Osteocyte (in vitro differentiated cells): ENCODE measurements at regions not wholly inside any gene's neighbourhood (a gene's known extent, or its start where the extent isn't known, plus 50 kb on each side); places are given as distances from the start of the nearest gene placed in this dataset.

Source experiments
- DNase-seq: peaks from one replicate; pipeline ENCODE4 v3.0.0; 2021; ENCODE audit warnings: mixed read lengths; ENCODE audit not compliant: unreplicated experiment; ENCODE audit errors: extremely low spot score
- H3K27ac Mint-ChIP-seq: one replicate; pipeline ENCODE4 v1.8.0; 2021; ENCODE audit warnings: mild to moderate bottlenecking, mixed read lengths; ENCODE audit not compliant: unreplicated experiment
- H3K27me3 Mint-ChIP-seq: one replicate; pipeline ENCODE4 v1.8.0; 2021; ENCODE audit warnings: mixed read lengths; ENCODE audit not compliant: unreplicated experiment
- H3K36me3 Mint-ChIP-seq: one replicate; pipeline ENCODE4 v1.8.0; 2021; ENCODE audit warnings: mixed read lengths; ENCODE audit not compliant: unreplicated experiment
- H3K4me1 Mint-ChIP-seq: one replicate; pipeline ENCODE4 v1.8.0; 2021; ENCODE audit warnings: mixed read lengths; ENCODE audit not compliant: unreplicated experiment
- H3K4me3 Mint-ChIP-seq: one replicate; pipeline ENCODE4 v1.8.0; 2021; ENCODE audit warnings: mild to moderate bottlenecking, moderate library complexity, mixed read lengths; ENCODE audit not compliant: unreplicated experiment
- H3K9me3 Mint-ChIP-seq: one replicate; pipeline ENCODE4 v1.8.0; 2021; ENCODE audit warnings: mixed read lengths; ENCODE audit not compliant: unreplicated experiment
- CTCF ChIP-seq: fragments of 200-600 bp; sonication (generic); IDR thresholded peaks from 2 replicates; pipeline ENCODE4 v1.5.0; 2021; ENCODE audit warnings: antibody characterized with exemption, mild to moderate bottlenecking, moderate library complexity

GRCh38 chr2:58540681-58541080 lies 299.6 kb upstream of the FANCL start:
- Mint-ChIP-seq H3K4me1 (peaks cover 14% of the 10 kb centered on the region), H3K9me3 (no peaks in the 10 kb centered on the region), H3K27ac (no peak overlapping the region), H3K27me3 (peaks cover 17% of the 10 kb centered on the region), H3K4me3 (no peak overlapping the region), H3K36me3 (no peaks in the 10 kb centered on the region)
- TF ChIP-seq CTCF: no peak
- DNase-seq: no peak

DNA sequence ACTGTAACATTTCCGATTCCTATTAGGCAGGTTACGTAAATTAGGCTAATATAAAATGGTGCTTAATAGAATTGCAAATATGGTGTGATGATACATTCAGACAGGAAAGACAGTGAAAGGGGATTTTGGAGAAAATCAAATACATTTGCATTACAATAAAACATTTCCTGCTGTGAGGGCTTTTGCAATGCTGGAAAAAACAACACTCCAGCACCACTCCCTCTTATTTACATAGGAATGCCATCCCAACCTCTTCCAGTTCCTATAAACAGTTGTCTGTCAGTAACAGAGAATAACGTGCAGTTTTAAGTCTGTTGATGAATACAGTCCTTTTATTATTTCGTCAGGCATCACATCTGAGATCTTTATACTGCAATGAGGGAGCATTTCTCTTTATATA lies 298.8 kb upstream of the FANCL start:
- Mint-ChIP-seq H3K4me3 (no peak overlapping the region), H3K36me3 (no peaks in the 10 kb centered on the region), H3K4me1 (peaks cover 14% of the 10 kb centered on the region), H3K9me3 (no peaks in the 10 kb centered on the region), H3K27me3 (peaks cover 21% of the 10 kb centered on the region), H3K27ac (no peak overlapping the region)
- TF ChIP-seq CTCF: no peak
- DNase-seq: no peak

DNA sequence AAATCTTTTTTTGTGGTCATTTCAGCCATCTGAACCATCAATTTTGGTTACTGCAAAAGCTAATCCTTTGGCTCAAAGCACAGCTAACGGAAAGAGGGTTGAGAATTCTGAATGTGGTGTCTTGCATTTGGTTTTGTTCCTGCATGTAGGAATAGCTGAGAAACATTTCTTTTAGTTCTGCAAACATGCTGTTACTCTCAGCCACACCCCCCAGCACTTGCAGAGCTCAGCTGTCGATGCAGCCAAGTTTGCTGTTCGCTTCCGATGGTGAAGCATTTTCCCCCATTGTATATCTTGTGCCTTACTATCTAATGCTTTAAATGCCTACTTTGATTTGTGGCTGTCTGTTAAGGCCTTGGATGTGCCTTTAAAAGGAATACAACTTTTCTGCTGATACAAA lies 294.9 kb upstream of the FANCL start:
- peaks cover 14% of the 10 kb centered on the region for H3K4me1 Mint-ChIP-seq
- no peaks in the 10 kb centered on the region for H3K9me3 Mint-ChIP-seq
- TF ChIP-seq CTCF: no peak
- H3K36me3 Mint-ChIP-seq: no peaks in the 10 kb centered on the region
- no peak overlapping the region for H3K27ac Mint-ChIP-seq
- H3K27me3 Mint-ChIP-seq: peaks cover 25% of the 10 kb centered on the region
- no peak overlapping the region for H3K4me3 Mint-ChIP-seq
- DNase-seq: no peak

GRCh38 chr2:58535182-58535581 lies 294.1 kb upstream of the FANCL start:
- Mint-ChIP-seq H3K36me3 (no peaks in the 10 kb centered on the region), H3K27ac (no peak overlapping the region), H3K27me3 (peaks cover 21% of the 10 kb centered on the region), H3K4me3 (no peak overlapping the region), H3K4me1 (peaks cover 8% of the 10 kb centered on the region), H3K9me3 (no peaks in the 10 kb centered on the region)
- TF ChIP-seq CTCF: no peak
- DNase-seq: no peak

- no peak for DNase-seq
- Mint-ChIP-seq H3K27ac (no peak overlapping the region), H3K4me3 (no peak overlapping the region), H3K36me3 (no peaks in the 10 kb centered on the region), H3K9me3 (no peaks in the 10 kb centered on the region), H3K27me3 (peaks cover 18% of the 10 kb centered on the region), H3K4me1 (no peaks in the 10 kb centered on the region)
- TF ChIP-seq CTCF: no peak
These were observed 292.3 kb upstream of the FANCL start for GRCh38 chr2:58533376-58533775.
